A172 (cell line): ENCODE measurements at regions not wholly inside any gene's neighbourhood (a gene's known extent, or its start where the extent isn't known, plus 50 kb on each side); places are given as distances from the start of the nearest gene placed in this dataset.

Experiments used
- DNase-seq: peaks from one replicate; pipeline ENCODE4 v3.0.0-alpha.2; 2015; ENCODE audit warnings: low spot score

DNA sequence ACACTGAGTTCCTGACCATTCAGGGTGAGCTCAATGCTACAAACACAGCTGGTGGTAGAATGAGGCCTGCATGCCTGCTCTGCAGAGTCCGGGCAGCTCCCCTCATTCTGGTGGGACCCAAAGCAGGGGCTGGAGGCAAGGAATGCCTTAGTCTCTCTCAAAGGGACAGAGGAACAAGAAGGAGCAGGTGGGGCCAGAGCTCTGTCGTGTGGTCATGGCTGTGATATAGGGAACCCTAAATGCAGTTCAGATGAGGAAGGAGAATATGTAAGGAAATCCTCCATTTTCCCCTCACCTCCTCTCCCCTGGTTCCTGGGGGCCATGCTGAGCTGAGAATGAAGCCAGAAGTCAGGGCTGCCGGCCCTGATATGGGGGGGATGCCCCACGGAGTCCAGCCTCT, 334.3 kb downstream of the CYP26B1 start:
- no peak for DNase-seq

DNA sequence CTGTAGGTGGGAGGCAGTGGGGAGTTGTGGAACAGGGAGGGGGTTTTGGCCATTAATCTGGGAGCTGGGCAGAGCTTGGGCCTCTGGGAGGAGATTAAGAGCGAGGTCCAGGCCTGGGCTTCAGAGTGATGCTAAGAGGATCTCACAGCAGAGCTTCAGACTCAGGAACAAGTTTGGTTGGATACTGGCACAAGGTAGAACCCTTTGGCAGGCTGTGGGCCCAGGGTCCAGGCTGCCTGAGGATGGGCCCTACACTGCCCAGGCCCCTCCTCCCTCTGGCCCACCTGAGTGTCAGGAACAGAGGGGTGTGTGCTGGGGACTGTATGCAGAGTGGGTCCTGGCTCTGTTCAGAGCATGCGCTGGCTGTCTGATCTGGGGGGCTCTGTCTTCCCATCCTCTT, 334.9 kb downstream of the CYP26B1 start:
- no peak for DNase-seq

DNA sequence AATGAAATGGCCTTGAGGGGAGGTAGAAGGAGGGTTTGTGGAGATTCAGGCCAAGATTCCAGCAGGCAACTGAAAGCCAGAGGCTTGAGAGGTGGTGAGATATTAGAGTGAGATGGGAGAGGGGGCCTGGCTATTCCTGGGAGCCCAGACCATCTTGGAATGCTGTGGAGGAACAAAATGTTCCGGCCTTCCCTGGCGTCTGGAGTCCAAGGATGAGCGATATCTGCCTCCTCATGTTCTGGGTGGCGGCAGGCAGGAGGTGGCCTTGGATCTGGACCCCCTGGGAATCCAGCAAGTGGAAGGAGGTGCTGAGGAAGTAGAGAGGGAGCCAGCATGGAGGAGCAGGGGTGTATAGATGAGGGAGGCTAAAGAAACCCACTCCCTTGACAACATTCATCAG, 335.9 kb downstream of the CYP26B1 start:
- no peak for DNase-seq

DNA sequence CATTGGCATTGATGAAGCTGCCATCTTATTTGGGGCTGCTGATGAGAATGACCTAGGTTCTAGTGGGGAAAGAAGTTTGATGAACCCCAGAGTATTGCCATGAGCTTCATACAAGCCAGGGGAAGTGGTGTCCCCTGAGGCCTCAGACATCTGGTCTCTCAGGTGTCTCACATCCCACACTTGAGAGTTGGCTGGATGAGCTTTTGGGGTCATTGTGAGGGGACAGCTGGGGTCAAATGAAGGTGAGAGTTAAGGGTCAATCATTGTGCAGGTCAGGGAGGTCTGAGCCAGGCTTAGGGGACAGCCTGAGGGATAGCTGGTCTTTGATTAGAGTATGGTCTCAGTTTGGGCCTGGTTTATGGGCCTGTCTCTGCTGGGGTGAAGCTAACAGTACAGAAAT, 336.5 kb downstream of the CYP26B1 start:
- DNase-seq, result no peak

DNA sequence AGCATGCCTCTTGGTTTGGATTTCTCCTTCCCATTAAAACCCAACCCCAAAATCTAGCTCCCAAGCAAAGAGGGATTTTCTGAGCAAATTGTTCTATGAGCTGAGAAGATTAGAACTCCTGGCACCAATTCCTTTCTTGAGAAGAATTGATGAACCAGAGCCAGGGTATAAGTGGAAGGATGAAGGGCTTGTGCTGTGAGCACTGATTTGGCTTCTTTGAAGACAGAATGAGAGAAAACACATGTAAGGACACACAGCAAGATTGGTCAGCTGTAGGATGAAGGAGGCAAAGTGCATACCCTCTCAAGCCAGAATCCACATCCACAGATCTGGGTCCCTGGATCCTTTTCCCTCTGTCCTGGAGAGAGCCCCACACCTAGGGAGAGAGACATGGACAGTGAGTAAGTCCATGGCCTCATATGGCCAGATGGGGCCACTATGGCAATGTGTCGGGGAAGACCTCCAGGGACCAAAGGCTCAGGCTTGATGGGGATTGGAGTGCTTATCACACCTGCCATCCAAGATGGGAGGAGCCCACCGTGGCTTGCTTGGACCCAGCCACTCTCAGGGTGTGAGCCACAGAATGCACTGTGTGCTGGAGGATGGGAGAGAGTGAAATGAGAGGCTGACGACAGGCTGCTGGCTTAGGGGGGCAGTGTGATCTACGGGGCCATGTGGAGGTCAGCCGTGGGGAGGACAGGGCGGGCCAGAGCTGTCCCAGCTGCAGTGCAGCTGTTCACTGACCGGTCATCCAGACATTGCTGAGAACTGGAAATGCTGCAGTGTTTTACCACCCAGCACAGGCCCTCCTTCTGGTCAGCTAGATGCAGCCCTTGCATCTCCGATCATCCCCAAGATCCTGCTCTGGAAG, 339.8 kb downstream of the CYP26B1 start:
- DNase-seq, result no peak

DNA sequence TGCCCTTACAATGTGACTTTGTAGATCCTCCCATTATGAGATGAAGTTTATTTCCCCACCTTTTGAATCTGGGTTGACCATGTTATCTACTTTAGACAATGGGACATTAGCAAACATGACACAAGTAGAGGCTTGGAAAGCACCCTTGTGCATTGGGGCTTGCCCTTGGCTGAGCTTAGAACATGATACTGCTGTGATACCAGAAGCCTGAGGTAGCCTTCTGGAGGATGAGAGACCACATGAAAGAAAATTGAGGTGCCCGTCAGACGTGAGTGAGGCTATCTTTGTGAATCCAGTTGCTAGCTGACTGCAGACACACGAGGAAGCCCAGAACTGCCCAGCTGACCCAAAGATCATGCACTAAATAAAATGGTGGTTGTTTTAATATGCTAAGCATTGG, 341.2 kb downstream of the CYP26B1 start:
- DNase-seq, result no peak

DNA sequence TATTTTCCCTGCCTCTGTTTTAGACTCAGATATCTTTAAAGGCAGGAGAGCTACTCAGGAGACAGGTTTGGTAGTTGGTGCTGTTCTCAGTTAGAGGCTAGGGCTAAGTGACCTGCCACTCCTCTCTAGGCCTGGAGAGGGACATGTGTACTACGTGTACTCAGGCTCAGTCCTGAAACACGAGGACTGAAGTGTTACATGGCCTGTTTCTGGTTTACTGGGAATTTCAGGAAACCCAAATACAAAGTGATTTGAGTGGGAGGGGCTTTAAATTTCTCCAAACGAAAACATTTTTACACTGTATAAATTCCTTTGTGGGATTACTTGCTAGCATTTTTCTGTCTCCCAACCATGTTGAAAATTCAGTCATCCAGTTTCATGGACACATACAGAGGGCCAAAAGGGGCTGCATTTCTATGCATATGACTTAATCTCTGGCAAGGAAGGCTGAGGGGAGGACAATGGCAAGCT, 343.3 kb downstream of the CYP26B1 start:
- DNase-seq, result no peak

DNA sequence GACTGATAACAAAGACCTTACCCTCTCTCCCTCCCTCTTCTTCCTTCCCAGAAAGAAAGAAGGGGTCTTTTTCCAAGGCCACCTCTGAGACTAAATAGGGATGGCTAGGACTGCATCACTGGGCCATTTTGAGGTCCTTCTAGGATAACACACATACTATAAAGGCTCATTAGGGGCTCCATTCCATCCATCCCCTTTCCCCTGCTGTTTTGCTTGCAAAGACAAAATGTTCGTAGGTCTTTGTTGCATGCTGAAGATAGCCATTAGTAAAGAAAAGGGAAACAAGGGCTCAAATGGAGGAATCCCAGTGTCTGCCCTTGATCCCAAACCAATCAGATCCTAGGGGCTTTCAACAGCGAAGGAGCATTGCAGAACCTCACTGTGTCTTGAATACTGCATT, 344.3 kb downstream of the CYP26B1 start:
- DNase-seq, result no peak

DNA sequence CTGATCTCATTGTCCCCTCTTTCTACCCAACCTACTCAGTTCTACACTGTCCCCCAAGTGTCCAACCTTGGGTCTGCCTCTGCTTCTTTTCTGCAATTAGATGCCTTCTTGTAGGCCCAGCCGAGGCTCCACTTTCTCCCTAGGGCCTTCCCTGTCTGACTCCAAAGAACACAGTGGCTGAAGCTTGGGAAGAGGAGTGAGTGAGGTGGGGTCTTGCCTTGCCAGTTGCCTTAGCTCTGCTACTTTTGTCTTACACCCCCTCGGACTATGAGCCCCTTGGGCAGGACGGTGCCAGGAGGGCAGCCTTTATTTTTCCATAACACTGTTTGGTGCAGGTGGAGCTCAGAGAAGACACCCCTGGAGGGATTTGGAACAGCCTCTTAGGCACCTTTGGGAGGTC, 345.1 kb downstream of the CYP26B1 start:
- DNase-seq, result no peak

DNA sequence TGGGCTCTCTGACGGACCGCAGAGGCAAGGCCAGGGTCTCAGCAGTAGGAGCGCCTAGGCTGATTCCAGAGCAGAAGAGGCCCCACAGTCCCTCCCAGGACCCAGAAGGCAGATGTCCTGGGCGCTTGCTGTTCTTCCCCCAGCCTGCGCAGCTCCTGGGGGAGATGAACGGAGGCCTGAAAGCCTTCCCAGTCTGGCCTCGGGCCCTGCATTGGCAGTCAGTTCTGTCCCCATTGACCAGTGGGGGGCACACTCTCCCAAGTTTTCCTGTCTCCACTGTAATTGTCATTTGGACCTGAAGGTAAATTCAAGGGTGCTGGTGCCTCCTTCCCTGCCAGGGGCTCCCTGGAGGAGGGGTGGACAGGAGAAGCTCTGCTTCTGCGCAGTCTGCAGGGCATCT, 345.7 kb downstream of the CYP26B1 start:
- peak; percentile 44 for DNase-seq

DNA sequence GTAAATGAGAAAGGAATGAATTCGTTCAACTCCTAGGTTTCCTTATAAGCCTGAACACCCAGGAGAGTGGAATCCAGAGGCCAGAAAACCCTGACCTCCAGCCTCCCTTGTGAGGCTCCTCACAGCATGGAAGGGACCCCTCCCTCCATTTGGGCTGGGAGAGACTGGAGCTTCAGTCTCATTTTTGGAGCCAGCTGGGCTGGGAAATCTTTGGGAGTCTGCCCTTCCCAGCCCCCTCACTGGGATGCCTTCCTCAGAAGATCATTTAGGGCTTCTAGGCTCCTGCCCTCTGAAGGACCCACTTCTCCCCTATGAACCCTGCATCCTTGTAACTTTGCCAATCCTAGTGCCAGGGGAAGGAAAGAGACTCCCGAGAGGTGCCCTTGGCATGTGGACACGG, 346.1 kb downstream of the CYP26B1 start:
- no peak for DNase-seq

DNA sequence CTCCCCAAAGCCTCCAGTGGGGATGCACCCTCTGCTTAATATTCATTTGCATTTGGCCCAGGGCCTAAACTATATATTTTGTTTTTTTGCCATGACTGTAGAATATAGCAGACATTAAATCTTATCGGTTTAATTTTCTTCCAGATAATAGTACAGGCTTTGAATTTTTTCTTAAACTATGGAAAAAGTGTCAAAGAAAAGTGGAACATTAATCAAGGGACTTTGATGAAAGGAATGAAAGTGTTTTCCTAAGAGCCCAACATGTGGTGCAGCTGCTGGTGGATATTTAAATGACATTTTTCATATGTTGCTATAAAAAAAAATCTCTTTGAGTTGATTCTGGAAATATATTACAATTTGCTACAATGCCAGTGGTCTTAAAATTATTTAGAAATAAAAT, 346.8 kb downstream of the CYP26B1 start:
- no peak for DNase-seq

DNA sequence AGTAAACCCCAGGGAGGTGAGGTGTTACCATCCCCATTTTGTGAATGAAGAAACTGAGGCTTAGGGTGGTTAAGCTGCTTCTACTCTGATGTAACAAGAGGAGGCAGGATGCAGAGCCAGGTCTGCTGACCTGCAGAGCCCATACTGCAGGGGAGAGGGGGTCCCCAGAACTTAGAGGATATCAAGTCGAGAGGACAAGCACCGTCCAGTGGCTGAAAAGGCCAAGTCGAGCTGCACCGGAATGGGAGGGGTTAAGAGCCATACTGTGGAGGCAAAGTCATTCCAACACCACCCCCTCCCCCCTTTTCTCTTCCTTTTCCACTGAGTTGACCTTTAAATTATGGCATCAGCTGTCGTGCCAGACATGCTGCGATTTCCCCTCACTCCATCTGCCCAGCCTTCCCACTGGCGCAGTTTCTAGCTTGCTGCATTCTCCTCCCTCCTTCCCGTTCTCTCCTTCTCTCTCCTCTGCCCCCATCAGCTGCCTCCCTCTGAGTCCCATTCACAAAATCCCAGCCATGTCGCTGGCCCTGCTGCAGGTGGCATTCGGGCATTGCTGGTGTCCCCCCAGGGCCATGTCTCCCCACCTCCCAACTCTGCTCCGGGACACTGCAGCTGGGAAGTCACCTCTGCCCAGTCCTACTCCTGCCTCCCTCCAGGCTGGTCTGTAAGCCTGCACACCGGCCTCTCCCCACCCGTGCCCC, 346.9 kb downstream of the DYSF start:
- no peak for DNase-seq

DNA sequence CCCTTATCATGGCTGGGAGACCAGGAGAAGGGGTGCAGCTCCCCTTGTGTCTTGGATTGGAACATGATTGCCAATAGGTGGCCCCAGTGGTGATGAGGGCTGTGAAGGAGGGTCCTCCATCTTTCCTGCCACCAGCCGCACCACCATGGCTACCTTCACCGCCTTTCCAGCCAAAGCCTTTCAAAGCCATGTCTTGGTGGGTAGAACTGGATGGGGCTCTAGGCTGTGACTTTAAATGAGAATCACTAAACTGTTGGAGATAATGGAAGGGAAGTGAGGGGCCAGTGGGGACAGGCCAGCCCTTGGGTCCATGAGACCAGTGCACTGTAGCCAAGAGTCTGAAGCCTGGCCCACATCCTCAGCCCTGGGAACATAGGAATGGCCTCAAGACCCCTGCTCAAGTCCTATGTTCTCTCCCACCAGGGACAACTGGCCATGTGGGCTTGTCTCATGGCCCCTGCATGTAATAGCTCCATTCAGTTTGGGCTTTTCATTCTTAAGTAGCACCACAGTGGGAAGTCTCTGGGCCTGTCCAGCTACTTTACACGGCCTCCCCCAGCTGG, 345.7 kb downstream of the DYSF start:
- no peak for DNase-seq

DNA sequence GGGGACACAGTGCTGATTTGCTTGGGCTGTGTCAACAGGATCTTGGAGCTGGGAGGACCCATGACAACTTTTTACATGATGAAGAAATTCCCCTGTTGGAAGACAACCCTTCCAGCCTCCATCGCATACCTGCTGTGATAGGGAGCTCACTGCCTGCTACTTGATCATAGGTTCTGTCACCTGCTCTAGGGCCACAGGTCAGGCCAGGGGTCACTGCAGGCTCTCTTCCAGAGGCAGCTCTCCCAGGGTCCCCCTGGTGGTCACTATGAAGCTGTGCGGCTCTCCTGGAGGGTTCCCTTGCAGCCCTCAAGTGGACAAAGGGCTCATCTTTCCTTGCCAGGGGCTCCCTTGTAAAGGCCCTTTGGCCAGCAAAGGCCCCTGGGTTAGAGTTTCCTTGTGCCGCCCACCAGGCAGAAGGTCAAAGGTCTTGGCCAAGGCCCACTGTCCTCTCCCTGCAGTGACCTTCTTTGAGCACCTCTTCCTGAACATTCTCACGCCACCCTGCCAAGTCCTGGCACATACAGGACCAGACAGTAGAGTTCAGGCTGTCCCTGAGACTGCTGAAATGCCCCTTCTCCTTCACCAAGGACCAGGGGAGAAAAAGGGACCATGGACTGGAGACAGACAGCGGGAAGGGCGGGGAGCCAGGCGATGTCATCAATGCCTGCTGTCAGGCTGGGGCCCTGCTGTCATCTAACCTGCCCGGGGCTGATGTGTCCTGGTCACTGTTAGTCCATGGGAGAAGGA, 345.1 kb downstream of the DYSF start:
- peak; percentile 47 for DNase-seq

DNA sequence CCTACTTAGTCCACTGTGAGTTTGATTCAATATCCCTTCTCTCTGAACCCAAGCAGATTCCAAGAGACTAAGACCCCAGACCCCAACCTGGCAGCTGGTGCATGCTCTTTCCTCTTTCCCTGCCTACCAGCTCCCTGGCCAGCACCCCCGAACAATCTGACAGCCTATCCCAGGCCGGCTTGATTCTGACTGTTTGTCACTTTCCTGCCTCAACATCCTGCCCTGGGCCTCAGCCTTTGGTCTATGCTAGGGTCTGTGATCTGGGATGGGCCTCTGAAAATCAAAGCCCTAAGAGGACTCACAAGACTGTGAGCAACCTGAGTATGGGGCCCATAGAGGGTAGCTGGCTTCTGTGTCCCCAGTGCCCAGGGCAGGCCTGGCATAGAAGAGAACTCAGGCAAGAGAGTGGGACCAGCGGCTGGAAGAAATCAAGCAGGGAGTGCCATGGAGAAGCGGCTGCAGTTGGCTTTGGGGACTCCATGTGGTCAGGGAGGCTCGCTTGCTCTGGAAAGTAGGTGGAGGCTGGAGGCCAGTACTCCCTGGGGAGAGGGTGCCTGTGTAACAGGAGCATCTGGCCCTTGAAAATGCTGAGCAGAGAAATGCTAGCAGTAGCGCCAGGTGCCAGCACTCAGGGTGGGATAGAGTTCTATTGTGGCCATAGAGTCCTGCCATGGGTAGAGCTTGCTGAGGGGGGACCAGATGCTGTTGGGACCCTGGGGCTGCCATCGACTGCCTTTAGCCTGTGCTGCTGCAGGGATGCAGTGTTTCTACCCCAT, 343.9 kb downstream of the DYSF start:
- DNase-seq, result no peak

DNA sequence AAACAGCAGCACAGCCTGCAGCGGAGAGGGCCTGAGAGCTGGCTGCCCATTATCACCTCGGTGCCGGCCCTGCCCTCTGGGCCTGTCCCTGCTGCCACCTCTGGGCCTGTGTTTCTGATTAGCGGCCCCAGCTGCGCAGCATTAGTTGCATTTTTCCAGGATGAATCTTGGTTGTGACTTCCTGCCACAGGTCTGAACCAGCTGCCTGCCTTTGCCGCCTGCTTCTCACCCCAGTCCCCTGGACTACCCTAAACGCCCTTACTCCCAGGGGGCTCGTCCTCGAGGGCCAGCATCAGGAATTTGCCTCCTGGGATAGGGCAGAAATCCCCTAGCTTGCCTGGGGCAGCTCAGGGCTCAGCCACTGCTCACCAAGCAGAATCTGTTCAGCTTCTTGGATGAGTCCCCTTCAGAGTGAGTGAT, 342.8 kb downstream of the DYSF start:
- peak; percentile 89 for DNase-seq

DNA sequence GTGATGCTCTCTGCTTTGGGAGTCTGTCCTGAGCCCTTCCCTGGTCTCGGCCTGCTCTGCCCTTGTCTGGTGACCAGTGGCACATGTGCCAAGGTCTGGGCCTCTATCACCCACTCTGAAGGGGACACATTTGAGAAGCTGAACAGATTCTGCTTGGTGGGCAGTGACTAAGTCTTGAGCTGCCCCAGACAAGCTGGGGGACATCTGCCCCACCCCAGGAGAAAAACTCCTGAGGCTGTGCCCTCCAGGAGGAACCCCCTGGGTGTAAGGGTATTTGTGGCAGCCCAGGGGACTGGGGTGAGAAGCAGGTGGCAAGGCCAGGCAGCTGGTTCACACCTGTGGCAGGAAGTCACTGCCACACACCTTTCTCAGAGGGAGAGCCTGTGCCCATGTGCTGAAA, 342.1 kb downstream of the DYSF start:
- no peak for DNase-seq

DNA sequence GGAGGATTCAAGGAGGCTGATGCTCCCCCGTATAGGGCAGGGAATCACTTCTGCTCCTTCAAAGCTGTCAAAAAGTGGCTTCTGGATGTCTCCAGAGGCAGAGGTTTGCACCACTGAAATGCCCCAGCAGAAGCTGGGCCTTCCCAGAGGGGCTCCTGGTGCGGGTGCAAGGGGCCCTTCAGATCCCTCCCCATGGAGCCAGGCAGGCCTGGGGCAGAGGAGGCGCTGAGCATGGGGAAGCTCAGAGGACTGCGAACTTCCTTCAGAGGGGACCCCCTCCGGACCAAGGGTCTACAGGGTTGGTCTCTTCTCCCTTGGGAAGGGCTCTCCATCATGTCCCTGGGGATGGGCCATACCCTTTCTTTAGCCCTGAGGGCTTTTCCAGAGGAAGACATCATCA, 341.2 kb downstream of the DYSF start:
- DNase-seq, result no peak

DNA sequence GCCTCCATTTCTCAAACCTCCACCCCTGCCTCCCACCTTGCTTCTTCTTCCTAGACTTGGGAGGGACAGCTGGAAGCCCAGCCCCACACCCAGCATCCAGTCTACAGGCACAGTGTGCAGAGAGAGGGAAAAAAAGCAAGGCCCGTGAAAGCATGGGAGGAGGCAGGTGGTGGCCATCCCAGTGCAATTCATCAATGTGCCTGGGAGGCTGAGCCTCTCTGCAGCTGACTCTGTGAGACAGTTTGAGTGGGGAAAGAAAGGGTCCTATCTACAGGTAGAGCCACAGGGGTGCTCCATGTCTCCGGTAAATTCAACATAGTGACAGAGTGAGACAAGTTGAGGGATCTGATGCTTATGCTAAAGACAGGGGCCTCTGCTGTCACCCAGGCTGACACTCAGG, 340.6 kb downstream of the DYSF start:
- DNase-seq, result no peak
